CD1c-positive myeloid dendritic cell (primary cell): ENCODE measurements at regions not wholly inside any gene's neighbourhood (a gene's known extent, or its start where the extent isn't known, plus 50 kb on each side); places are given as distances from the start of the nearest gene placed in this dataset.
"Not testable (repeated sequence)": the region's sequence is repeated elsewhere in the genome, so short reads cannot be mapped to it uniquely, and the experiment has no call there.

Source experiments
- DNase-seq: peaks from one replicate; pipeline ENCODE4 v3.0.0-alpha.2; 2016; ENCODE audit errors: extremely low spot score

DNA sequence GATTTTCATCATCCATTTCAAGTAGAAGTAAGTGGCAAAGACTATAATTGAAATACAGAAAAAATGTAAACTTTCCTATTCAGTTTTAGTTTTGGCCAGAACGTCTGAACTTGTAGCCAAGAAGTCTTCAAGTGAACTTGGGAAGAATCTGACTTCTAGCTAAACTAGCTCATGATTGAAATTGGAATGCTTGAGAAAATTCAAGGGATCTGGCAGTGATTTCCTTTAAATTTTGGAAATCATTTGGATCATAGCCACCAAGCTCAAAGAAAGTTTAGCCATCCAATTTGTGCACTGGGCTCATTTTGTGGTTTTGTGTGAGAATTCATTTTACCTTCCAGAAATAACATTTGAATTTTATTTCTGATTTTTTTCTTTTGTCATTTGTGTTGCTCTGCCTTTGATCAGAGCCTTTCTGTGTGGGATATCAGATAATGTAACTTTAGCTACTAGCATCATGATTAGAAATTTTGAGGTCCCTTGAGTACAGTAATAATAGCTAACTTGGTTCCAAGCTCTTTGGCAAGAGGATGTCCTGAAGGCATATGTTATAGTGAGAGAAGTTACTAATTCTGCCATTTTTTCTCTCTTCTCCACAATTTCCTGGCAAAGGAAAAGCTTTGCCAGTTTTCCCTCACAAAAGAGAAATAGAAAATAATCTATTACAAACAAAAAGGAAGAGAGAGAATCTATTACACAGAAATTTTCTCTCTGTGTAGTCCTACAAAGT, 2123.7 kb upstream of the RAG2 start:
- no peak for DNase-seq

DNA sequence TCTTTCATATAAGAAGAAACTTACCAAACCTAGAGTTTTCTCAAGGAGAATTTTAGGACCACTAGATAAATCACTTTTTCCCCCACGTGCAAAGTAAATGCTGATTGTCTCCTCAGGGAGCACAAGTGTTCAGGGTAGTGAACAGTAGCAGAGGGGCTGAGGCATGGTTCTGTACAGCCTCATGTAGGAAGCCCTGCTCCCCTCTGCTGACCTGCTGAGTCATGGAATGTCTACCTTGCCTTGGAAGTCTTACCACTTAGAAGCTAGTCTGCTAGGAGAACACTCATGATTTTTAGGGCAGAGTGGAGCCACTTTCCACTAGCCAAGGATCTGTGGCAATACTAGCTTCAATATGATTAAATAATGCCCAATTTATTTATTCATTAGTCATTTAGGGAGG, 2120.6 kb upstream of the RAG2 start:
- no peak for DNase-seq

DNA sequence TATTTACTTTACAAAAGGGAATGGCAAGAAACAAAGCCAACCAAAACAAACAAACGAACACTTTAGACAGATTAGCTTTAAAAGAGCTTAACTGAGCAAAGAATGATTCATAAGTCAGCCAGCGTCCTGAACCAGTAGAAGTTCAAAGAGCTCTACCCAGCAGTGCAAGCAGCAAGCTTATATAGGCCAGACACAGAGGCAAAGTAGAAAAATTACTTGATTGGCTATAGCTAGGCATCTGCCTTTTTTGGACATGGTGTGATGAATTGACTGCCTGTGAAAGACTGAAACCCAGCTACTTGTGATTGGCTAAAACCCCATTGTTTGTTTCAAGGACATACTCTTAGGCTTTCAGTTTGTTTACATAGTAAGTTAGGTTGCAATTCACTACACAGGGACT, 2120.0 kb upstream of the RAG2 start:
- DNase-seq = no peak

DNA sequence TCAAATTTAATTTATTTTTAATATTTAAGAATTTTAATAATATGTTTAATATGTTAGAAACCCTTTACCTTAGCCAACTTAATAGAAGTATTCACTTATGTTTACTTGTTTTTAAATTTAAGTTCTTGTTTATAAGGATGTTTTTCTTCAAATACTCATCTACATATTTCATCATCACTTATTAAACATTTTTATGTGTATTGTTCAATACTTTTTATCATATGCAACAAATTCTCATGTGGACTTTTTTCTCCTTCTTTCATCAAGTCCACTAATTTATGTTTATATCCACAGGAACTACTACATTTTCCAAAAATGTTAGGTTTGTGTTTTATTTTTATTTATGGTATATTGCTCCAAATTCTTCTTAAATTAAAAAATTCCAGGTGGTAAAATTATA, 2113.1 kb upstream of the RAG2 start:
- DNase-seq = no peak

DNA sequence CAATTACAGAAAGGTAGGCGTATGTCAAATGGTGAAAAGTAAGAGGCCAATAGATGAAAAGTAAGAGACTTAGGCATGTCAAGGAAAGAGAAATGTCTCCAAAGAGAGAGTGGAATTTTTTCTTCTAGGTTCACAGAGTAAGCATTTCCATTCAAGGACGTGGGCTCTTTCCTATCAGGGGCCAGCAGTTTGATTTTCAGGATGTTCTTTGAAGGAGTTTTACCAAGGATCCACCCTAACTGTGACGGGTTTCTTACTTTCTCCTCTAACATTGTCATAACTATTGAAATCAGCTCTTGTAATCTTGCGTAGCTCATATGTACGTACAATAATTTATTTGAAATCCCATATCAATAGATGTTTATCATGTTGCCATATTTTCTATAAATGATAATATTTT, 2112.2 kb upstream of the RAG2 start:
- no peak for DNase-seq

DNA sequence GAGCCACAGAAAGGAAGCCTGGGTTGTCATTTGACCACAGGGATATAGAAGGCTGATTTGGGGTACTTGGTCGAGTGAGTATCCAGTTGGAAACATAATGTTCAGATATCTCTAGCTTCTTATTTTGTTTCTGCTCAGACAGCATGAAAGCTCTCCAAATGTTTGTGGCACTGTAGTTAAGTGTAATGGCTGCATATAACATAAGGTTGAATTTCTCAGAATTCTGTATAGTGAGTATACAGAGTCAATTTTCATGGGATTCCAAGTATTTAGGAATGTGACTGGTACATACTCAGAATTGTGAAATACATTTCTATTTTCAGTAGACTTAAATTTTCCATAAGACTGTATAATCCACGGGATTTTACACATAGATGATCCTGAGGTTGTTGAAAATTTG, 2102.1 kb upstream of the RAG2 start:
- no peak for DNase-seq

DNA sequence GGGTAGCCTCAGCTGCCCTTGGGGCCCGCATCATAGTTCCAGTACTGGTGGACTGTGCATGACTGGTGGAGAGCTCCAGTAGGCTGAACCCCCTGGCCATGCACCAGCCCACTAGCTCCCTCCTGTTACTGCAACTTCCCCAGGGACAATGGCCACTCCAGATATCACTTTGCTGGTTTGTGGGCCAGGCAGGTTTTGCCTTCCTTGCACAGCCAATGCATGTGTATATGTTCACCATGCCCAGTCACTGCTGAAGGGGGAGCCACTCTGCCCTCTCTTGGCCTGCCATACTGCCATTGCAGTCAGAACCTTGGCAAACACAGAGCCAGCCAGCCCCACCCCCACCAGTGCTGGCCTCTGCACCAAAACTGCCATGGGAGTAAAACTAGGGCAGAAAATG, 2095.3 kb upstream of the RAG2 start:
- no peak for DNase-seq

DNA sequence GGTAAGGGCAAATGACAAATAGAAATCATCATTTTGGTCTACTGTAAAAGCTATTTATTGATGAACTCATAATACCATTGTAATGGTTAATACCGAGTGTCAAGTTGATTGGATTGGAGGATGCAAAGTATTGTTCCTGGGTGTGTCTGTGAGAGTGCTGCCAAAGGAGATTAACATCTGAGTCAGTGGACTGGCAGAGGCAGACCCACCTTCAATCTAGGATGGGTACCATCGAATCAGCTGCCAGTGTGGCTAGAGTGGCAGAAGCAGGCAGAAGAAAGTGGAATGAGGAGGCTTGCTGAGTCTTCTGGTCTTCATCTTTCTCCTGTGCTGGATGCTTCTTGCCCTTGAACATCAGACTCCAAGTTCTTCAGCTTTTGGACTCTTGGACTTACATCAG, 2092.2 kb upstream of the RAG2 start:
- DNase-seq = not testable (repeated sequence)

DNA sequence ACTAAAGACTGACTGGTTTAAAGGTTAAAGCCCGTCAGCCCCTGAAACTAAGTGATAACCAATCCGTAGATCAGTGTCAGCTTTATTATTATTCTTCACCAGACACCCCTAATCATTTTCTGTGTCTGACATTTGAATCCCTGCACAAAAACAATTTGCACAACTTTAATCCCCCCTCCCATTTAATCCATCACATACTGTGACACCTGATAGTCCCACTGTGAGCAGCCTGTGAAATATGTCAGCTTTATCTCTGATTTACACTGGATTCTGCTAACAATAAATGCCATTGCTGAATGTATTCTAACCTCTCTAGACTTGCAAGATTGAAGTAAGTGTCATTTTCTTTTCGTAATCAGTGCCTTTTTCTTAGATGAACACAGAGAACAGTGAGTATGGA, 2089.0 kb upstream of the RAG2 start:
- DNase-seq = no peak

DNA sequence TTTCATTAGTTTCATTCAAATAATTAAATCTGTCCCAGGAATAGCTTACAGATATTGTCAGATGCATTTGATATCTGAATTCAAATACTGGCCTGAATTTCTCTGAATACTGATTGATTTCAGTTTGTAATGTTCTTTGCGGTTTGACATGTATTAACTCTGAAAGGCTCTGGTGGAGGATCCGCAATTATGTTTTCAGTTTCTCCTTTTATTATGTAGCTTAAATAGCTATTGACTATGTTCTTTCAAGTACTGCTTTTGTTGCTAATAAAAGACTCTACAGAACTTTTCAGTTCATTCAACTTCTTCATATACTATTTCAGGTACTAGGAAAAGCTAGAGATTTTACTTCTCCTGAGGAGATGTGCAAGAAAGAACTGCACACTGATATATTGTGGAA, 2085.4 kb upstream of the RAG2 start:
- no peak for DNase-seq

DNA sequence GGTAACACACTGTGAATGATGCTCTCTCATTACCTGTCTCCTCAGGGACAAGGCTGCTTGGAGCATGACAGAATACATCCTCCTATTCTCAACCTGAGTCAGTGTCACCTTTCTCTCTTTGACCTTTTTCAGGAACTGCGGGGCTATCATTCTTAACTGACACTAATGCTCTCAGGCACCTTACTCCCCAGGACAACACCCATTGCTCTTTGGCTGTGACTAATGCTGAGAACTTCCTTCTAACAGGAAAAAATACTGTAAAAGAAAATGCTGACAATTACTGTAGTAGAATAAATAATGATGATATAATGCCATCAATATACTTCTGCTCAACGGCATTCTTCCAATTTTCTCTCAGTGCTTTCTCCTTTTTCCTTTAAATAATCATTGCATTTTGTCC, 2082.7 kb upstream of the RAG2 start:
- no peak for DNase-seq

DNA sequence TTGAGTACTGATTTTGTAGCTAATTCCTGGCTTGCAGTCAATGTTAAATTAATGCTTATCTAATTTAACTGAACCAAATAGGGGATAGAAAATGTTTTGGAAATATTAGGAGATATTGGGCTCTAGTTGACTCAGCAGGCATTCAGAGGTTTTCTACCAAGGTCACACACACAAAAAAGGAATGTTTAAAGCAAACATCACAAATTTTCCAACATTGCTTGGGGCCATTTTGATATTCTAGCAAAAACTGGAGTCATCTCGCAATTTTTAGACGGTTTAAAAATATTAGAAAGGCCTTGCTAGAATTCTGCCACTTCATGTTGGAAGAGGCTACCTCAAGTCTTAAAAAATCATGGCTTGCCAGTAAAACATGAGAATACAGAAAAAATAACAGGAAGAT, 2082.1 kb upstream of the RAG2 start:
- DNase-seq = no peak

DNA sequence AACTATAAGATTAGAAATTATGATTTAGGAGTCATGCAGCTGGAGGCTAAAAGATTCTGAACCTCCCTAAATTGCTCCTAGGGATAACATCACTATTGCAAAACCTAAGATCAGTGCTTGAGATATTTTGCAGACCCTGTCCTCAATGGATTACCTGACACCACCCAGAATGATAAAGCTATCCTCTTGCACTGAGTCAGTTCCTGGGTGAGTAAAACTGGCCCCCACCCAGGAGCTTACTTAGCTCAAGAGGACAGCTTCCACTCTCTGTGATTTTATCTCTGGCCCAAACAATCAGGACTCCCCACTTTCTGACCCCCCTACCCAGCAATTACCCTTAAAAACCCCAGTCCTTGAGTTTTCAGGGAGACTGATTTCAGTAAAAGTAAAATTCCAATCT, 2074.4 kb upstream of the RAG2 start:
- DNase-seq = no peak

DNA sequence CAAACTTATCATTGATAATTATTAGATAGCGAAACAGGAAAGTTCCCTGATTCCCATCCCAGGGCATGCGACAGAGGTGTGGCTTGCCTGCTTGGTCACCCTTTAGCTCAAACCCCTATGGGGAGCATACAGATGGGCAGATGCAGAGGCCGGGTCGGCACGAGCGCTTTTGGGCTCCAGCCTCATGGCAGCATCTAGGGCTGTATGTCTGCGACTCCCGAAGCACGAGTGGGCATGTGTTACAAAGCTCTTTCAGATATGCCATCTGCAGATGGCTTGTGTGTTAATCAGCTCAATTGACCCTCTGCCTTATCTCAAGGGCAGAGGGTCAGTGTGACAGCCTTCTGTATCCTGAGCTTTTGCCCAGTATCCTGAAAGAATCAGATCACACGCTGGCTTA, 2069.3 kb upstream of the RAG2 start:
- no peak for DNase-seq

DNA sequence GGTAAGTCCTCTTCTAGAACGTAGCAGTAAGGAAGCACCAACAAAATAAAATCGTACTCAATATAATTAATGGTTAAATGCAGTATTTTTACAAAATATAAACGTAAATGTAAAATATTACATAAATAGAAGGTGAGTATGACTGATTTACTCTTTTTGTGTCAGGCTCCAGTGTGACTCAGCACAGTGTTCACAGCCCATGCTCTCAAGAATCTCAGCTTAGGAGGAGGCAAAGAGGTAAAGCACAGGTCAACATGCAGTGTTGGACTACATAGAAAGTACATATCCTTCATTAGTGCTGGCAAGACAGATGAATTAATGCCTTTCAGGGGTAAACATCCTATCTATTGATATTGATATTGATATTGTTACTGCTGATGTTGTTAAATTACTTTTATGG, 2050.6 kb upstream of the RAG2 start:
- no peak for DNase-seq

DNA sequence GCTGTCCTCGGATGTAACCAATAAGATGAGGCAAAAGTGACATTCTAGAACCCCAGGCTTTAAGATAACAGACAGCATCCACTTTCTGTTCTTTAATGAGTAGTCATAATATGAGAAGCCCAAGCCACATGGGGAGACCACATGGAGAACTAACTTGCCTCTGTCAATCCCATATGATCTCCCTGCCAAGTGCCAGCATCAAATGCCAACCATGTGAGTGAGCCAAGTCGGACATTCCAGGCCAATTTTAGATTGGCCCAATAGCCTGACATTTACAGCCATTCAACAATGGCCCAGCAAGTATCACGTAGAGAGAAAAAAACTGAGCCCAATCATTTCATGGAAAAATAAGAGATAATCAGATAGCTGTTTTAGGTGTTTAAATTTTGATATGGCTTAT, 2048.3 kb upstream of the RAG2 start:
- no peak for DNase-seq

DNA sequence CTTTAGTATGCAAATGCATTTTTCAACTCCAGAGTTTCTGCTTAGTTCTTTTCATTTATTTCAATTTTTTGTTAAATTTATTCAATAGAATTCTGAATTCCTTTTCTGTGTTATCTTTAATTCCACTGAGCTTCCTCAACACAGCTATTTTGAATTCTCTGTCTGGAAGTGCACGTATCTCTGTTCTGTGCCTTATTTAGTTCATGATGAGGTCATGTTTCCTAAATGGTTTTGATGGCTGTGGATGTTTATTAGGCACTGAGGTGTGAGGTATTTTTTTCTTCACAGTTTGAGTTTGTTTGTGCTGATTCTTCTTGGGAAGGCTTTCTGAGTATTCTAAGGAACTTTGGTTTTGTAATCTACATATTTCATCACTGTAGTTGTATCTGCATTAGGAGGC, 2042.8 kb upstream of the RAG2 start:
- no peak for DNase-seq

DNA sequence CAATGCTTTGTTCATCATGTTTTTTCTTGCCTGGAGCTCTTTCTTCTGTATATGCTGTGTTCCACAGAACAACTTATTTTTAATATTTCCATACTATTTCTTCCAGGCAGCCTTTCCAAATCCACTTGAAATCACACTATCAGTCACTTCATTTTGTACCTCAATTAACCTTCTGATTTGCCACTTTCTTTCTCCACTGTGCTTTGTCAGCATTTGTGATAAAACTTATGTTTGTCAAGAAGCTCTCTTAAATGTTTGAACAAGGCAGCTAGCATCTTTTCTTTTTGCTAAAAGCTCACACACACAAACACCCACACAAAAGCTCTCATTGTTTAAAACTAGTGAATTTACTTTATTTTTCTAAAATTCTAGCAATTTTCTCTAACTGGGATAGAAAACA, 2014.7 kb upstream of the RAG2 start:
- DNase-seq = no peak

DNA sequence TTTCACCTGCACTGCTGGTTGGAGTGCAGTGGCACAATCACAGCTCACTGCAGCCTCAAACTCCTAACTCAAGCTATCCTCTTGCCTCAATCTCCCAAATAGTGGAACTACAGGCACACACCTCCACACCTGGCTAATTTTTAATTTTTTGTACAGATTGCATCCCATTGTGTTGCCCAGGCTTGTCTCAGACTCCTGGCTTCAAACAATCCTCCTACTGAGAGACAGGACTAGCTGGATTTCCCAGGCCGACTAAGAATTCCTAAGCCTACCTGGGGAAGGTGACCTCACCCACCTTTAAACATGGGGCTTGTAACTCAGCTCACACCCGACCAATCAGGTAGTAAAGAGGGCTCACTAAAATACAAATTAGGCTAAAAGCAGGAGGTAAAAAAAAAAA, 2003.3 kb upstream of the RAG2 start:
- not testable (repeated sequence) for DNase-seq

DNA sequence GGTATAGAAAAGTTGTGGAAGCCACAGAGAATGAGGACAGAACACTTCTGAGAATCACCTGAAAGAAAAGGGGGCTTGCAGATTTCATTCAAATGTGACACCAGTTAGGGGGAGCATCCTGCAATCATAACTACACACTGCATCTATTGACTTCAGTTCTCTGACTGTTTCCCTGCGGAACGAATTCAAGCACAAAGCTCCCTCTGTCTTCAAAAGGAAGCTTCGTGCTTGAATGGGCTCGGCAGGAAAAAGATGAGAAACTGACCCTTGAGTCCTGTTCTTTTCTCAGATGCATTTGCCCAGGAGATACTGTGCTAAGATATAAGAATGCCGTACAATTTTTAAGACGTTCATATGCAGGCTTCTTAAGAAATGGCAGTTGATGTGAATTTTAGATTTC, 2000.4 kb upstream of the RAG2 start:
- DNase-seq = no peak

DNA sequence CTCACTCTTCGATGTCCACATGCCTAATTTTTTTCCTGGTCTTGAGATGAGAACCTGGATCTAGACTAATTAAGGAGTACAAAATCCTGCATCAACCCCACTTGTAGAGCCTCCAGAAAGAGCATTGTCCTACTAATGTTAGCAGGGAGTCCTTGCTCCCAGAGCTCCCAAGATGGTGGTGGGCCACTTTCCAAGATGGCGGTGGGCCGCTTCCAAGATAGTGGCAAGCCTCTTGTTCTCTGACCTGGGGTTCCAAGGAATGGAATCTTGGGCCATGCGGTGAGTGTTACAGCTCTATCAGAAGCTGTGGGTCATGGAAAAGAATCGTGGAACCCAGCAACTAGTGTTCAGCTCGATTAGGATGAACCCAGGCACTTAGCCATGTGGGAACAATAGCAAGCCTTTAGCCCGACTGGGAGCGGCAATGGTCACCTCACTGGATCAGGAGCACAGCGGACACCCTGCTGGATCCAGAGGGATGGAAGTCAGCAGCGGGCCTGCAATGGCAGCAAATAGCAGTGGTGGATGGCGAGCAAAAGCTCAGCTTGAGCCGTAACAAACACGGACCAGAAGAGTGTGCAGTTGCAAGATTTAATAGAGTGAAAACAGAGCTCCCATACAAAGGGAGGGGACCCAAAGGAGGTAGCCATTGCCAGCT, 1997.5 kb upstream of the RAG2 start:
- not testable (repeated sequence) for DNase-seq

DNA sequence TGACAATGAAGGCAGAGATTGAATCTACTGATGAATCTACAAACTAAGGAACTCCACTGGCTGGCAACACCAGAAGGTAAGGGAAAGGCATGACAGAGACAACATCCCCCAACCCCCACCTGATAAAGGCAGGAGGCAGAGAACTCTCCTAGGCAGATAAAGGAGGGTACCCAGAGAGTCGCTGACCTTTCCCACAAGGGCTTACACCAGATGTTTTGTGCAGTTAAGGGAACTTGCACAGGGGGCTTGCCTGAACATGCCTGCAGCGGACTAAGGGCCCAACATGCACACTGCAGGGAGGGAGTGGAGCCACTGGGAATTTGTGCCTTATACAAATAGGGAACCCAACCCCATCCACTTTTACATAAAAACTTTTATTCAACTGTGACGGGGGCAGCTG, 1996.9 kb upstream of the RAG2 start:
- DNase-seq = no peak

DNA sequence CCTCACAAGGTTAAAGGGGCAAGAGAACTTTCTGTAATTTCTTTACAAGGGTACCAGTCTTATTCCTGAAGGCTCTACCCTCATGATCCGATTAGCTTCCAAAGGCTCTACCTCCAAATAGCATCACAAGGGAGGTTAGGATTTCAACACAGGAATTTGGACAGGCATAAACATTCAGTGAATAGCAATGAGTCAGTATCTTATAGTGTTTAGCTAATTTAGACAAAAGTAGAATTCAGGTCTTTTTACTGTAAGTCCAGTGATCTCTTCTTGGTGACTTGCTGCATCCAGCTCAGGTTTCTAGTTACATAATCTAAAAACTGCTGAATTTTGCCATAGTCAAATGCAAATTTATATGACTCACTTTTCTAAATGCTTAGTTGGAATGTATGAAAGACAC, 1995.6 kb upstream of the RAG2 start:
- no peak for DNase-seq

DNA sequence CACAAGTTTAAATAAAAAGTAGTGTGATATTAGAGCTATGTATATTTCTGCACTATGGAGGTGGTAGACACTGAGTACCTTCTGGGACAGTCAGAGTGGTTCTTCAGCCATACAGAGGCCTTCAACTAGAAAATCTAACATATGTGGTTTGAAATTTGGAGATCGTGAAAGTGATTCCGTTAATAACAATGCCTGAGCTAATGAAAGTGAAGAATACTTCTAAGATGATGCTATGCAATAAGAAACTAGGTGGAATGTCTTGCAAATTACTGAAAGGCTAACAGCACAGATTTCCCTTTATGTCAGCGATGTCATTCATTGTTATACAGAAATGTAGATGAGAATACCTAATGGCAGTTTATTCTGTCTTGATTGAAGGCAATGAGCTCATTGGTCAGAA, 1984.7 kb upstream of the RAG2 start:
- DNase-seq = no peak
